GM21737 (cell line): ENCODE measurements at regions not wholly inside any gene's neighbourhood (a gene's known extent, or its start where the extent isn't known, plus 50 kb on each side); places are given as distances from the start of the nearest gene placed in this dataset.
A peak's percentile ranks its signal among the peaks of the same experiment; 100 is the strongest.

Experiments used
- ATAC-seq: cut with Tn5 transposase; IDR thresholded peaks from one replicate; pipeline ENCODE4 v1.9.1; 2021; ENCODE audit warnings: mild to moderate bottlenecking, moderate library complexity; ENCODE audit not compliant: unreplicated experiment

DNA sequence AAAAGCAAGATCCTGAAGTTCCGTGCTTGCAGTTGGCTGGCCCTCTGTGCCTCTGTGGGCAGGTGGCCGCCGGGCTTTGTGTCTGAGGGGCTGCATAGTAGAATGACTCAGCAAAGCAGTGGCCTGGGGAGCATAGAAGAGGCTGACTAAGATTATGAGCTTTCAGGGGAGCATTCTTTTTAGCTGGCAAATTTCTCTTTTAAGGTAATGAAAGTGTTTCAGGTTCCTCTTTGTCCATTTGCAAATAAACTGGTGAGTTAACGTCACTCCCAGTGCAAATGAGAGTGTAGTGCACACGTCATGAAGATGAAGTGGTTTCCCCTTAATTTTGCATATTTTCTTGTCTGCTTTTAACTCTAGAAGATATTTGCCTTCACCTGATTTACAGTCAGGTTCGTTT lies 98.6 kb downstream of the BCL2L11 start:
- ATAC-seq: peak; percentile 81

- no peak for ATAC-seq
These were observed 99.2 kb downstream of the BCL2L11 start for GRCh38 chr2:111219734-111220505.

DNA sequence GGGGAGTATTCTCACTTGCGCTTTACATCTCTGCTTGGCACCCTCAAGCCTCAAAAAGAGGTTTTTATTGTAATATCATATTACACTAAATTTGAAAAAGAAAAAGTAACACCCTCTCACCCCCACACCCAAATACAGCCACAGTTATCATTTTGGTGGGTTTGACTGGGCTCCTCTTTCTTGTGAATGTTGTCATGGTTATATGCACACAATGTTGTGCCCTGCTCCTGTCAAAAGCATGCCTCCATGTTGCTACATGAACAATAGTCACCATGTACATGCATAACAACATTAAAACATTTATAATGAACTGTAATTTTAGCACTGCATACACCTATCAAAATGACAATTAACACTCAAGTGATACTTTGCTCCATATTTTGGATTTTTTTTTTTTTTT lies 100.2 kb downstream of the BCL2L11 start:
- ATAC-seq: no peak

- ATAC-seq: no peak
These were observed 101.0 kb downstream of the BCL2L11 start for GRCh38 chr2:111221701-111222100.

- ATAC-seq: no peak
These were observed 101.6 kb downstream of the BCL2L11 start for GRCh38 chr2:111222204-111222866.

GRCh38 chr2:111225856-111226255 lies 105.1 kb downstream of the BCL2L11 start:
- ATAC-seq: no peak

- no peak for ATAC-seq
These were observed 106.4 kb downstream of the BCL2L11 start for GRCh38 chr2:111226876-111227700.

DNA sequence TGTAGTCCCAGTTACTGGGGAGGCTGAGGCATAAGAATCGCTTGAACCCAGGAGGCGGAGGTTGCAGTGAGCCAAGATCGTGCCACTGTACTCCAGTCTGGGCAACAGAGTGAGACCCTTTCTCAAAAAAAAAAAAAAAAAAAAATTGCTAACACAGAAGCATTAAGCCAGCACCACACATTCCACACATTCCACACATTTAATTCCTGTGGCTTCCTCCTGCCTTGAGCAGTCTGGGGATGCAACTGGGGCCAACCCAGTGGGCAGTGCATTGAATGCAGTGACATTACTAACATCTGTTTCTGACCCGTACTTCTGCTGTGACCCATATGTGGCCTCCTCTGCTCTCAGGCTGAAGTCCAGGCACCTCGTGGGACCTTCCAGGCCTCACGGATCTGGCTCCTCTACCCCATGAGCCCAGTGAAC lies 107.0 kb downstream of the BCL2L11 start:
- ATAC-seq: no peak

DNA sequence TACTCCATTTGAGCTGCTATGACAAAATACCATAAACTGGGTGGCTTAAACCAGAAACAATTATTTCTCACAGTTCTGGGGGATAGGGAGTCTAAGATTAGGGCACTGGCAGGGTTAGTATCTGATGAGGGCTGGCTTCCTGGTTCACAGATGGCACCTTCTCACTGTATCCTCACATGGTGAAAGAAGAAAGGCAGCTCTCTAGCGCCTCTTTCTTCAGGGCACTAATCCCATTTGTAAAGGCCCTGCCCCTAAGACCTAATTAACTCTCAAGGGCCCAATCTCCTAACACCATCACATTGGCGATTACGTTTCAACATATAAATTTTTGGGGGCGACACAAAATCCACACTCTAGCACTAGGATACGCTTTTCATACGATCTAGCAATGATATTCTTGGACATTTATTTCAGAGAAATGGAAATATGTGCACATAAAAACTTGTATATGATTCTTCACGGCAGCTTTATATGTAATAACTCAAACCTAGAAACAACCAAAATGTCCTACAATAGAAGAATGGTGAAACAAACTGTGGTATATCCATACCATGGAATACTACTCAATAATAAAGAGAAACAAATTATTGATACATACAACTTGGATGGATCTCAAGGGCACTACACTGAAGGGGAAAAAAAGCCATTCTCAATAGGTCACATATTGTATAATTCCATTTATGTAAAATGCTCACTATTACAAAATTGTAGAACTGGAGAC lies 111.0 kb downstream of the BCL2L11 start:
- ATAC-seq: no peak

GRCh38 chr2:111235192-111236015 lies 114.7 kb downstream of the BCL2L11 start:
- ATAC-seq: no peak

GRCh38 chr2:111236025-111236424 lies 115.3 kb downstream of the BCL2L11 start:
- no peak for ATAC-seq

GRCh38 chr2:111238296-111238695 lies 117.6 kb downstream of the BCL2L11 start:
- ATAC-seq: no peak

GRCh38 chr2:111239107-111239506 lies 118.4 kb downstream of the BCL2L11 start:
- peak; percentile 97 for ATAC-seq

DNA sequence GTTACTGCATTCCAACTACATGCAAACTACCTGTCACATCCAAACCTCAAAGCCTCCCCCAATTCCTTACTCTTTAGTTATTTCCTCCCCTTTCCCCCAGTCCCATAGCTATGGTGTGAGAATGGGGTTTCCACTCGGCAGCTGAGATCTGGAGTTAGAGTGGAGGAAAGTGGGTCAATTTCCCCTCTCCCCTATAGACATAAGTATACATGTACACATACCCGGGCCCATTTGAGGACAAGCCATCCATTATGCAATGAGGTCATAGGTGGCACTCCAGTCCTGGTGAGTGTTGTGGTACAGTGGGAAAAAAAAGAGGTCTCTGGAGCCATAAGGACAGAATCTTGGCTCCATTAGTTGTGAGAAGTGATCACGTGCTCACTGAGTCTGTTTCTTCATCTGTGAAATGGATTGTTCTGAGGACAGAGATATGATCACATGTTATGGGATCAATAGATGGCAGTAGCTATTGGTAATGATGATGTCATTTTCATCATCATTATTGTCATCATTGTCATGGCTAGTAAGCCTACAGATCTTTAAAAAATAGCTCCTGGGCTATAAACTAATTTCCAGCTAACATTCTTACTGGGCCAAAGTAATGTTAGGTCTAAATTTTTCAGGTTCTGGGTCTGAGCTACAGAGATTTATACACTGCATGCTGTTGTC lies 119.0 kb downstream of the BCL2L11 start:
- no peak for ATAC-seq

DNA sequence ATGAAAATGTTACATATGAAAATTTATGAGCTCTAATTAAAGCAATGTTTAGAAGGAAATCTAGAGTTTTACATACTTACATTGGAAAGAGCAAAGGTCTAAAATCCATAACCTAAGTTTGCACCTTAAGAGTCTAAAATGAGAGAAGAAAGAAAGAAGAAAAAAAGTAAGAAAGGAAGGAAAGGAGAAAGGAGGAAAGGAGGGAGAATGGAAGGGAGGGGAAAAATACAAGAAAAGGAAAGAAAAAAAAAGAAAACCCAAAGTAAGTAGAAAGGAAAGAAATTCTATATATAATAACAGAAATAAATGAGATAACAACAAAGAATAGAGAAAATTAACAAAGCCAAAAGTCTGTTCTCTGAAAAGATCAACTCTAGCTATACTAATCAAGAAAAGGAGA lies 122.6 kb downstream of the BCL2L11 start:
- no peak for ATAC-seq

DNA sequence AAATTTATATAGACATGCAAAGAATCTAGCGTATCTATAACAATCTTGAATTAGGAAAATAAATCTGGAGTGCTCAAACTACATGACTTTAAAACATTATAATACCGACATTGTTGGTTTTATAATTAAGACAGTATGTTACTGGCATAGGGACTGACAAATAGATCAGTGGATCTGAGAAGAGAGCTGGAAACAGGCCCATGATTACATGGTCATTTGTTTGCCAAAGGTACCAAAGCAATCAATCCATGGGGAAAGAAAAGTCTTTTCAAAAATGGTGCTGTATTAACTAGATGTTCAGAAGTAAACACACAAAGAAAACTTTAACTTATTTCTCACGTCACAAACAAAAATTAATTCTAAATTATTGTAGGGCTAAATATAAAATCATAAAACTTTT lies 124.2 kb downstream of the BCL2L11 start:
- ATAC-seq: no peak

- no peak for ATAC-seq
These were observed 125.9 kb downstream of the BCL2L11 start for GRCh38 chr2:111246620-111247061.

GRCh38 chr2:111247491-111247890 lies 126.8 kb downstream of the BCL2L11 start:
- ATAC-seq: no peak

DNA sequence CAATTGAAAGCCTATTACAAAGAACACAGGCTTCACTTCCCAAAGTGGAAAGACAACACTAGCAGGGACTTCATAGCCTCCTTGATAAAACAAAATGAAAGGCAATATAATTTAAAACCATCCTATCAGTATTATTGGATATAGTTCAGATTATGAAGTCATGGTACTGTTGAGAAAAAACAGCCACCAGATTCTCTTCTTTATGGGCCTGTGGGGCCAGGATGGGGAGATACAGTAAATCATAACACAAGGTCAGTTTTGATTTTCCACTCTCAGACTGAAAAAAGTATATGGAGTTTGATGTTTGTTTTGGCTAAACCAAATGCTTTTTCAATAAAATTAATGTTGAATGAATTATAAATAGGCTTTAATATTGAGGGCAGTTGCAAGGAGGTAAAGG lies 129.1 kb downstream of the BCL2L11 start:
- ATAC-seq: no peak
